ENCODE measurements at regions not wholly inside any gene's neighbourhood (a gene's known extent, or its start where the extent isn't known, plus 50 kb on each side); places are given as distances from the start of the nearest gene placed in this dataset.

- TF ChIP-seq CTCF (conservative IDR thresholded peaks at IDR 0.05; ENCODE audit: low read depth, low read length), result no peak
- TF ChIP-seq RFX5 (IDR thresholded peaks at IDR 0.05; ENCODE audit: low read depth, low read length), result no peak
- no peak for TF ChIP-seq POLR2A (IDR thresholded peaks at IDR 0.05; ENCODE audit: low read depth, low read length)
- TF ChIP-seq ELK1 (IDR thresholded peaks at IDR 0.05; ENCODE audit: borderline replicate concordance, low read depth, low read length), result no peak
These were observed 140.6 kb downstream of the PXDC1 start for GRCh38 chr6:3610921-3611320.
